Superior temporal gyrus (tissue), 1 donor: ENCODE measurements at regions not wholly inside any gene's neighbourhood (a gene's known extent, or its start where the extent isn't known, plus 50 kb on each side); places are given as distances from the start of the nearest gene placed in this dataset.
"Not testable (repeated sequence)": the region's sequence is repeated elsewhere in the genome, so short reads cannot be mapped to it uniquely, and the experiment has no call there.

Experiments
- DNase-seq: peaks from one replicate; pipeline ENCODE4 v3.0.0-alpha.2; 2016; ENCODE audit errors: extremely low spot score

DNA sequence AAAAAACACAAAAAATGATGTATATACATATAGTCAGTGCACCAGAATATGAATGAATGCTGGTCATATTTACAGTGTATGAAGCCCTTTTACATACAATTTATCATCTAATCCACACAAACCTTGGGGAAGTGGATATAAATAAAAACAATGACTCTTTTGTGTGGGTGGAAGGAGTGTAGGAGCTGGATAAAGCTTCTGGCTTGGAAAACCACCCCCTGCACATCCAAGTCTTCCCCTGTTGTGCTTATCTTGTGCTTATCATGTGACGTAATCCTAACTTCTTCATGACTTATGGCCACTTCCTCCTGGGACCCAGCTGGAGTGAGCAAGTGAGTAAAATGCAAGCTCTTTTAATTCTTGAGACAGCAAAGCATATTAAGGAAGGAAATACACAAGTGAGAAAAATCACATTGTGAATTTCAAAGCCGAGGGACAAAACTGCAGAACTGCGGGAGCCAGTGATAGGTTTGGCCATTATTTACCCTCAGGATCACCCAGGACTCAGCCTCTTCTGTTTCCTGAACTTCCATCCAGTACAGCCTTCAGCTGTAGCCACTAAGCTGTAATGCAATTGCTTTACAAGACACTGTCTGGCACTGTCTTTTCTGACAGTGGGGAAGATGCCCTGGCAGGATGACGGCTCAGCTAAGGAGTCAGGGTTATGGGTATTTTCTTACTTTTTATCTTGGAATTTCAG, 104.0 kb upstream of the PPM1J start:
- no peak for DNase-seq

DNA sequence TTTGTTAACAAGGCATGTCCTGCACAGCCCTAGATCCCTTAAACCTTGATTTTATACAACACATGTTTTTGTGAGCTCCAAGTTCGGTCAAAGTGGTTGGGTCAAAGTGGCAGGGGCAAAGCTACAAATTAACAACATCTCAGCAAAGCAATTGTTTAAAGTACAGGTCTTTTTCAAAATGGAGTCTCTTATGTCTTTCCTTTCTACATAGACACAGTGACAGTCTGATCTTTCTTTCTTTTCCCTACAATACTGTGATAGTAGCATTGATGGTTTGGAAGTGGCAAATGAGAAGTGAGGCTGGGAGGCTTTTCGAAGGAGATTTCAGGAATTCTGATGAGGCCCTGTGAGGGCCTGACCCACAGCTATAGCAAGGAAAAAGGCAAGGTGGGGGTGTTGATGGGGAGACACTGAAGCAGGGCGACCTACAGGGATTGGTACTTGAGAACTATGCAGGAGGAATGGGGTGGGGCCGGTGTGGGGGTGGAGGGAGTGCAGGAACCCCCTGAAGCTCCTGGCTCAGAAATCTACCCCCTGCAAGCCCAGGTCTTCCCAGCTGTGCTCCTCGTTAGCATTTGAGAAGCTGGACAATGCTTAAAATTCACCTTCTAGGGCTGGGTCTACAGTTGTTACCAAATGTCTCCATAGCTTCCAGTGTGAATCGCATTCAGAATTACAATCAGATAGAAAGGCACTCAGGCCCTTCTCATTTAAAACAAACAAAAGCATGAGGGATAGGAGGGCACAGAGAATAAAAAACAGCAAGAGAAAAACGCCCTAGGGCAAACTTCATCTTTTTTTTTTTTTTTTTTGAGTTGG, 102.6 kb upstream of the PPM1J start:
- DNase-seq, result no peak

DNA sequence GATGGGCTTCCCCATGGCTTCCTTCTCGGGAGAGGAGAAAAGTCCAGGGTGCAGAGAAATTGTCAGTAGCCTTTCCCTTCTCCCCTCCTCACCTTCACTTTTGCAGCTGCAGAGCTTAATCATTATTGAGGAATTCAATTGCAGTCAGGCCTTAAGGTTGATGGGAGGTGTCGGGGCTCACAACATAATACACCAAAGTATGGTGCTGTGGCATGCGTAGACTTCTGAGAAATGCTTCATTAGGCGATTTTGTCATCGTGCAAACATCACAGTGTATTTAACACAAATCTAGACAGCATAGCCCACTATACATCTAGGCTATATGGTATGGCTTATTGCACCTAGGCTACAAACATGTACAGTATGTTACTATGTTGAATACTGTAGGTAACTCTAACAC, 100.2 kb upstream of the PPM1J start:
- no peak for DNase-seq

DNA sequence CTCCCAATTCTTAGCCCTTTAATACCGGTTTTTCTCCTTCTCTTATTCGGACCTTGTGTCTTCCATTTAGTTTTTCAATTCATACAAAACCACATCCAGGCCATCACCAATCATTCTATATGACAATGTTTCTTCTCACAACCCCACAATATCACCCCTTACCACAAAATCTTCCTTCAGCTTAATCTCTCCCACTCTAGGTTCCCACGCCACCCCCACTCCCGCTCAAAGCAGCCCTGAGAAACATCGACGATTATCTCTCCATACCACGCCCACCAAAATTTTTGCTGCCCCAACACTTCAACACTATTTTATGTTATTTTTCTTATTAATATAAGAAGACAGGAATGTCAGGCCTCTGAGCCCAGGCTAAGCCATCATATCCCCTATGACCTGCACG, 99.5 kb upstream of the PPM1J start:
- DNase-seq, result not testable (repeated sequence)

DNA sequence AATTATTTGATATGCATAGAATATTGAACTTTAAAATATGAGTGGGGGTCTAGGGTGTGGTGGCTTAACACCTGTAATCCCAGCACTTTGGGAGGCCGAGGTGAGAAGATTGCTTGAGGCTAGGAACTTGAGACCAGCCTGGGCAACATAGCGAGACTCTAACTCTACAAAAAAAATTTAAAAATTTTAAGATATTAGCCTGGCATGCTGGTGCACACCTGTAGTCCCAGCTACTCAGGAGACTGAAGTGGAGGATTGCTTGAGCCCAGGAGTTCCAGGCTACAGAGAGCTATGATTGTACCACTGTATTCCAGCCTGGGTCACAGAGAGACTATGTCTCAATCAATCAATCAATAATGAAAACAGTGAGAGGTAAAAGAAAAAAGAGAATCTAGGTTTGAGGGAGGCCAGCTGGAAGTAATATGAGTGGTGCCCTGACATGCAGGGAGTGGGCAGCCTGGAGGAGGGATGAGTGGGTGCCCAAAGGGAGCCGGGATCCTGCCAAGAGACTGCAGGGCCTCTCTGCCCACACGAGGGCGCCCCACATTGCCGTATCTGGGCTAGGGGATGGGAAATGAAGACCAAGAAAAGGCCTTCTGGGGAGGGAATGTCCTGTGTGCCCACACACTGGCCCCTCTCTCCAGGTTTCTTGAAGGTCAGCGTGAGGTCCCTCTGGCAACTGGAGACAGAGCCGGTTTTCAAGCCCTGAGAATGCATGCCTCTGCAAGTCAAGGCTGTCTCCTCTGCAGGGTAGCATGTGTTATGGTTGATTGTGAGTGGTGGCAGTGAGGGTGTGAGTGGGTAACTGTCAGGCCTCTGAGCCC, 93.9 kb upstream of the PPM1J start:
- DNase-seq, result peak; percentile 81

GRCh38 chr1:112807999-112808398, 92.9 kb upstream of the PPM1J start:
- DNase-seq, result no peak

DNA sequence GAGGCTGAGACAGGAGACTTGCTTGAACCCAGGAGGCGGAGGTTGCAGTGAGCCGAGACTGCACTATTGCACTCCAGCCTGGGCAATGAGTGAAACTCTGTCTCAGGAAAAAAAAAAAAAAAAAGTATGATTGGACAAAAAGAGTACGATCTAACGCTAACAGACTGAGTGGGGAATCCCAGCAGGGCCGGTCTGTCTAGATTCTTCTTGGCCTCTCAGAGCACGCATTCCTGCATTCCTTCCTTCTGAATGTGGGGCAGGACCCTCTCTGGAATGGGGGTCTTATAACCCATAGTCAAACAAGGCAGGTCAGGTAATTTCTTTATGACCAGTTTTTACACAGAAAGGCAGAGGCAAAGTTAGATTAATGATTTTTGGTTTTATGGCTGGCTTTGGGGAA, 92.0 kb upstream of the PPM1J start:
- DNase-seq, result no peak

- DNase-seq, result no peak
Measured at GRCh38 chr1:112806090-112806642, 91.0 kb upstream of the PPM1J start.

GRCh38 chr1:112805155-112805853, 90.2 kb upstream of the PPM1J start:
- DNase-seq, result no peak

DNA sequence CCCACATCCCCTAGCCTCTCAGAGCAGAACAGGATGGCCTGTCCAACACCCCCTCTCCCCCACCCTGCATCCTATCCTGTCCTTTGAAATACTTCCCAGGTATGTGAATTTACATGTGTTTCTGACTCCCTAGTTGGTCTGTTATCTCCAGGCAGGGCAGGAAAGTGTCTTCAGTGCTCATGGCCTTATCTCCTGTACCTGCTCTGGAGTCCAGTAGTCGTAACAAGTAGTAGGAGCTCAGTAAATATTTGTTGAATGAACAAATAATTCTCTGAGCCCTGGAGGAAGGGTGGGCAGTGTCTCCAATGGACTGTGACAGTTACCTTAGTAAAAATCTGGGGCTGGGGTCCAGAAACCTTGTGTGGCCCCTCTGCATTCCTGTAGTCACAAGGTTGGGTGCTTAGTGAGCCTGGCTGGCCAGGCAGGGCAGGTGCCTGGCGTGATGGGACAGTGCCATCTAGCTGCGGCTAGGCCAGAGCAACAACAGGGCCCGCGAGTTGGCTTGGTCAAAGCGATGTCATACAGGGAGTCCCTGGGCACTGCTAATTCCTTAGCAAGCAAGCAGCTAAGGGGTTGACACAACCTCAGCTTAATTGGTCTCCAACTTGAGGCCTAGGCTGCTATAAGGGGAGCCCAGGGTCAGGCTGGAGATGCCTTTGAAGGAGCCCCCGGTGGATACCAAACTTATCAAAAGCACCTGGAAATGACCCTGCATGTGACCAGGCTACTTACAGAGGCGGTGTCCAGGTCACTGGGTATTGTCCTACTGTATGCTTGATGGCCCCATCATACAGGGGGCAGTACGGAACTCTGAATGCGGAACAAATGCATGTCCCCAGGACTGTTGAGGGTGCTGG, 89.0 kb upstream of the PPM1J start:
- DNase-seq, result peak; percentile 85

DNA sequence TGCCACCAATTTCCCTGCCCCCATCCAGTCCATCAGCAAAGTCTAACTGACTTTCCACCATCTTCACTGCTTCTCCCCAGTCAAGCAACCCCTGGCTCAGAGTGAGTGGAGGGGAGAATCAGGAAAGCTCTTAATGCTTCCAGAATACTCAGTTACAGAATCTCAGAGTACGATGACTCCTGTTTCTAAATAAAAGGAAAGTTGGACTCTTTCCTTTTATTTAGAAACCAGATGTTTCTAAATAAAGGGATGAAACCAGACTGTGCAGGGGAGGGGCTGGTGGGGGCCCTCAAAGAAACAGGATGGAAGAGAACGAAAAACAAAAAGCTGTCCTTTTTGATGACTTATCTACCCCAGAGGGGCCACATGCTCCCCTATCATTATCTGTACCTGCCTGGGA, 85.2 kb upstream of the PPM1J start:
- DNase-seq, result no peak

DNA sequence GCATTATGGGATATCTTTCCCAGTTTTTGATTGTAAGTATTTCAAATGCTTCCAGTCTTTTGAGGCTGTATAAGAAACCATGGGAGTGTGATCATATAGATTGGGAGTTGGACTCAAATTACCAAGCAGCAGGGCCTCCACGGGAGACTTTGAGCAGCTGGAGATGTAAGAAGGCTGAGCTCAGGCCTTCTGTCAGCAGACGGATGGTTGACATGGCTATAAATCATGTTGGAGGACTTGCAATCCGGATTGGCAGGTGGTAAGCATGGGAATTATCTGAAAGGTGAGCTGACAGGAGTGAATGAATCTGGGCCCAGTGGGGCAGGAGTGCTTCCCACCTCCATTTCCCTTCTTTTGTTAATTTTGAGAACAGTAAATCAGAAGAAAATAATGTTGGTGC, 83.2 kb upstream of the PPM1J start:
- DNase-seq, result no peak

- no peak for DNase-seq
Measured at GRCh38 chr1:112797224-112797623, 82.1 kb upstream of the PPM1J start.

GRCh38 chr1:112794654-112795239, 79.6 kb upstream of the PPM1J start:
- DNase-seq, result no peak

GRCh38 chr1:112793631-112794565, 78.8 kb upstream of the PPM1J start:
- no peak for DNase-seq

DNA sequence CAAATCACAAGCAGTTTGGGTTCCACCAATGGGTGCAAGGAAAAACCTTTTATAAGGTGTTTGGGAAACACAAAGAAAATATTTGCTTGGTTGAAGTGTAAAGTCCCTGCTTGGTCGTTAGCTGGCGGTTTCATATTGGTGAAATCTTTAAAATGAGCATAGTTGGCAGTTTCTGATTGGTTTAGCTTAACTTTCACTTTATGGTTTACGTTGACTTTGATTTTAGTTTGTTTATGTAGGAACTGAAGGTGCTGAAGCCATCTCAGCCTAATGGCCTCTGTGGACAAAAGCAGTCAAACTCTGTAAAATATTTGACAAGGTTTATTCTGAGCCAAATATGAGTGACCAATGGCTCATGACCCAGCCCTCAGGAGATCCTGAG, 76.6 kb upstream of the PPM1J start:
- no peak for DNase-seq

DNA sequence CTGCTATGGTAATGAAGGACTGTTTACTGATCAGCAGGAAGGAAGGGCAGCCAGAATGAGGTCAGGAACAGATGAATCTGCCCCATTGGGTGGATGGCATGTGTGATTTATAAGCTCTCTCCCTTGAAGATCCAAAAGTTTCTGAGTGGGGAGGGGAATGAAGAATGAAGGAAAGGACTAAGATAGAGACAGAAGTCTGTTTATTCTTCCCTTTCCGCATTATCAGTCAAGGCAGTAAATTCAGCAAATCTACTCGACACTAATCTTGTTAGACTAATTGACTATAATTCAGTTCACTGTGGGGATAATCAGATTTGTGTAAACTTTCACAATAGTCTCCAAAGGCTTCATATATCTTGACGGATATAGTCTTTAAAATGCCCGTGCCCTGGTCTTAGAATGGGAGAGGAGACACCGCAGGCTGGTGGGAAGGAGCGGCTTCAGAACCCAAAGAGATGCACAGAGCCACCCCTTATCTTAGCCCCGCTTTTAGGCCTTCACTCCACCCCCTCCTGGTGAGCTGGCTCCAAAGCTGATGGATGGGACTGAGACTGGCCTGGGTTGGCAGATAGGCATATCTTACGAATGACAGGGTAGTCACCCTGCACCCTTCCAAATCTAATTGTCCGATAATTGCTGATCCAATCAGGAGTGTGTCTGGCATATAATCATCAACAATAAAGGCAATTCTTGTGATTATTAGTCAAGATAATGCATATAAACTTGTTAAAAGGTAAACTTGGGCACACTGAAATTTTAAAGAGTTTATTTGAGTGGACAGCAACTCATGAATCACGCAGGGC, 76.0 kb upstream of the PPM1J start:
- no peak for DNase-seq

DNA sequence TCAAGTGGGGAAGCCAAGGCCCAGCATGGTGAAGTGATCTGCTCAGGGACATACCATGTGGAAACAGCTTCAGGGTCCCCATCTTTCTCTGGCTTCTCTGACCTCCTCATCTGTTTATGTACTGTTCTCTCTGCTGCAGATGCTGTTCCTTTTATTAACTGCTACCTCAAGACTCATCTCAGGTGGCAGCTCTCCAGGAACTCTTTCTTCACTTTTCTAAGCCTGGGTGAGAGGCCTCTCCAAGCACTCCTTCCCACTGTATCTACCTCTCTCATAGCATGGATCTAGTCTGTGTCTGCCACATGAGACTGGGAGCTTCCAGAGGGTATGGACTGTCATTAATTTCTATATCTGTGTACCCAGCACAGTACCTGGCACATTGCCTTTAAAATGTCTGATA, 73.4 kb upstream of the PPM1J start:
- no peak for DNase-seq
